IMR-90 (cell line): ENCODE measurements at regions not wholly inside any gene's neighbourhood (a gene's known extent, or its start where the extent isn't known, plus 50 kb on each side); places are given as distances from the start of the nearest gene placed in this dataset.

Experiments
- ATAC-seq: fragments of 200-7000 bp; cut with Tn5 transposase; 2 replicates; pipeline ENCODE4 v1.9.1; 2020; ENCODE audit warnings: low read depth, mild to moderate bottlenecking, moderate library complexity
- BruUV-seq: library from RNA; stranded (reverse); fragments of 400-500 nt; replicated peaks from 2 replicates; lab custom pipeline; 2021; lab: Mats Ljungman, UMichigan
- CTCF ChIA-PET: fragments of 300-600 bp; formaldehyde crosslinking; extraction: SDS; loops from one replicate; lab custom pipeline; 2021; ENCODE audit warnings: antibody characterized with exemption; lab: Yijun Ruan, JAX
- POLR2A ChIA-PET: fragments of 300-600 bp; sonication (Branson Sonifier 250); formaldehyde crosslinking; loops from one replicate; lab custom pipeline; 2022; ENCODE audit warnings: antibody characterized with exemption; ENCODE audit not compliant: unreplicated experiment; lab: Charles Lee
- DNase-seq: peaks from one replicate; pipeline ENCODE4 v3.0.0; 2013
- H2AFZ ChIP-seq: replicated peaks from 2 replicates; pipeline ENCODE3; 2013; ENCODE audit warnings: low read length, mild to moderate bottlenecking; ENCODE audit not compliant: poor library complexity
- H2AK5ac ChIP-seq: 2 replicates; pipeline ENCODE4 v1.6.1; 2013; ENCODE audit warnings: low read depth, low read length, inconsistent platforms
- H2AK9ac ChIP-seq: replicated peaks from 2 replicates; pipeline ENCODE3; 2013; ENCODE audit warnings: mild to moderate bottlenecking, low read depth, low read length, moderate library complexity; ENCODE audit not compliant: poor library complexity
- H2BK120ac ChIP-seq: 2 replicates; pipeline ENCODE4 v1.6.1; 2013; ENCODE audit warnings: low read depth, low read length, inconsistent platforms
- H2BK15ac ChIP-seq: 3 replicates; pipeline ENCODE4 v1.6.1; 2013; ENCODE audit warnings: low read depth, low read length, inconsistent platforms
- H2BK20ac ChIP-seq: 2 replicates; pipeline ENCODE4 v1.6.1; 2013; ENCODE audit warnings: low read depth, mild to moderate bottlenecking, inconsistent platforms, low read length, moderate library complexity
- H2BK5ac ChIP-seq: 2 replicates; pipeline ENCODE4 v1.6.1; 2013; ENCODE audit warnings: mild to moderate bottlenecking, low read depth, low read length, inconsistent platforms; ENCODE audit not compliant: poor library complexity, severe bottlenecking
- H3K14ac ChIP-seq: replicated peaks from 2 replicates; pipeline ENCODE4 v1.6.1; 2013; ENCODE audit warnings: low read depth, low read length, inconsistent platforms
- H3K18ac ChIP-seq: 2 replicates; pipeline ENCODE4 v1.6.1; 2013; ENCODE audit warnings: low read depth, low read length, control low read depth
- H3K23ac ChIP-seq: 2 replicates; pipeline ENCODE4 v1.6.1; 2013; ENCODE audit warnings: low read depth, low read length, inconsistent platforms
- H3K27ac ChIP-seq: 2 replicates; pipeline ENCODE4 v1.5.1; 2013; ENCODE audit warnings: mild to moderate bottlenecking, control low read depth, low read length; ENCODE audit not compliant: insufficient read depth
- H3K27me3 ChIP-seq: 2 replicates; pipeline ENCODE4 v1.6.1; 2013; ENCODE audit warnings: low read length; ENCODE audit not compliant: control insufficient read depth, insufficient read depth
- H3K36me3 ChIP-seq: 2 replicates; pipeline ENCODE4 v1.6.1; 2013; ENCODE audit warnings: low read length, mixed read lengths; ENCODE audit not compliant: control insufficient read depth, insufficient read depth
- H3K4ac ChIP-seq: 2 replicates; pipeline ENCODE4 v1.6.1; 2013; ENCODE audit warnings: low read depth, low read length, inconsistent platforms
- H3K4me1 ChIP-seq: 2 replicates; pipeline ENCODE4 v1.6.1; 2013; ENCODE audit warnings: low read length, mixed read lengths; ENCODE audit not compliant: control insufficient read depth, insufficient read depth
- H3K4me2 ChIP-seq: 2 replicates; pipeline ENCODE4 v1.6.1; 2013; ENCODE audit warnings: low read depth, mild to moderate bottlenecking, control low read depth, low read length, moderate library complexity
- H3K4me3 ChIP-seq: 2 replicates; pipeline ENCODE4 v1.5.1; 2013; ENCODE audit warnings: low read depth, mild to moderate bottlenecking, control low read depth, low read length, moderate library complexity; ENCODE audit not compliant: insufficient read depth
- H3K56ac ChIP-seq: 2 replicates; pipeline ENCODE4 v1.6.1; 2013; ENCODE audit warnings: low read length, inconsistent platforms; ENCODE audit not compliant: insufficient read depth; ENCODE audit errors: extremely low read depth
- H3K79me1 ChIP-seq, 2 experiments: 2 replicates each; pipeline ENCODE4 v1.6.1; 2013; ENCODE audit warnings: low read length in 2 of 2, inconsistent platforms in 1 of 2, low read depth in 1 of 2
- H3K9ac ChIP-seq: 2 replicates; pipeline ENCODE4 v1.6.1; 2013; ENCODE audit warnings: low read depth, low read length, control low read depth
- H3K9me1 ChIP-seq: 2 replicates; pipeline ENCODE4 v1.6.1; 2013; ENCODE audit warnings: low read length, inconsistent platforms; ENCODE audit not compliant: insufficient read depth
- H3K9me3 ChIP-seq: 2 replicates; pipeline ENCODE4 v1.6.1; 2013; ENCODE audit warnings: low read length; ENCODE audit not compliant: control insufficient read depth, insufficient read depth
- H4K20me1 ChIP-seq: 2 replicates; pipeline ENCODE4 v1.6.1; 2013; ENCODE audit warnings: low read length, inconsistent platforms; ENCODE audit not compliant: insufficient read depth
- H4K5ac ChIP-seq: 2 replicates; pipeline ENCODE4 v1.6.1; 2013; ENCODE audit warnings: mild to moderate bottlenecking, low read depth, low read length, control low read depth
- H4K8ac ChIP-seq, 2 experiments: 2 replicates each; pipeline ENCODE4 v1.6.1; 2013; ENCODE audit warnings: low read depth in 2 of 2, low read length in 2 of 2, control low read depth in 1 of 2, inconsistent platforms in 1 of 2
- H4K91ac ChIP-seq: 2 replicates; pipeline ENCODE4 v1.6.1; 2013; ENCODE audit warnings: low read depth, low read length, inconsistent platforms; ENCODE audit not compliant: insufficient read depth
- BHLHE40 ChIP-seq: fragments of 150-350 bp; IDR thresholded peaks from 2 replicates; pipeline ENCODE4 v1.6.1; 2016; ENCODE audit warnings: mild to moderate bottlenecking, low read depth, low read length
- CEBPB ChIP-seq: IDR thresholded peaks from 2 replicates; pipeline ENCODE4 v1.6.1; 2012; ENCODE audit warnings: low read depth, low read length, improper control_type of control experiment
- CHD1 ChIP-seq: IDR thresholded peaks from 2 replicates; pipeline ENCODE4 v1.6.1; 2012; ENCODE audit warnings: low read depth, low read length, improper control_type of control experiment
- FOS ChIP-seq: fragments of 150-350 bp; IDR thresholded peaks from 2 replicates; pipeline ENCODE4 v1.6.1; 2016; ENCODE audit warnings: low read depth, low read length
- MAFK ChIP-seq: IDR thresholded peaks from 2 replicates; pipeline ENCODE4 v1.6.1; 2012; ENCODE audit warnings: low read depth, low read length, improper control_type of control experiment
- MAZ ChIP-seq: IDR thresholded peaks from 2 replicates; pipeline ENCODE4 v1.6.1; 2012; ENCODE audit warnings: low read depth, mild to moderate bottlenecking, low read length, improper control_type of control experiment, moderate library complexity, borderline replicate concordance
- MXI1 ChIP-seq: IDR thresholded peaks from 2 replicates; pipeline ENCODE4 v1.6.1; 2012; ENCODE audit warnings: low read depth, mild to moderate bottlenecking, low read length, moderate library complexity, borderline replicate concordance
- NFE2L2 ChIP-seq: fragments of 150-350 bp; IDR thresholded peaks from 2 replicates; pipeline ENCODE4 v1.6.1; 2016; ENCODE audit warnings: low read depth, mild to moderate bottlenecking, low read length
- POLR2A ChIP-seq: IDR thresholded peaks from 2 replicates; pipeline ENCODE4 v1.6.1; 2012; ENCODE audit warnings: mild to moderate bottlenecking, low read depth, low read length
- RAD21 ChIP-seq: IDR thresholded peaks from 2 replicates; pipeline ENCODE4 v1.6.1; 2012; ENCODE audit warnings: low read length, improper control_type of control experiment
- RCOR1 ChIP-seq: IDR thresholded peaks from 2 replicates; pipeline ENCODE4 v1.6.1; 2012; ENCODE audit warnings: mild to moderate bottlenecking, low read length, improper control_type of control experiment; ENCODE audit not compliant: insufficient replicate concordance
- RFX5 ChIP-seq: IDR thresholded peaks from 2 replicates; pipeline ENCODE4 v1.8.0; 2012; ENCODE audit warnings: low read depth, mild to moderate bottlenecking, low read length, moderate library complexity
- SMC3 ChIP-seq: fragments of 150-350 bp; IDR thresholded peaks from 2 replicates; pipeline ENCODE4 v1.6.1; 2016; ENCODE audit warnings: low read depth, mild to moderate bottlenecking, antibody characterized with exemption, low read length, moderate library complexity
- WGBS, 2 experiments: methylation state at CpG; one replicate each; pipeline versions ENCODE4 v1.1.5 to v1.1.7; 2013; ENCODE audit warnings: missing lambda C conversion rate in 2 of 2; ENCODE audit not compliant: insufficient read length in 1 of 2; ENCODE audit errors: extremely low coverage in 2 of 2; 5-methylcytosine and 5-hydroxymethylcytosine counted together
- dilution Hi-C: fragments of 300-500 bp; cut with HindIII; formaldehyde crosslinking; loops from one replicate; pipeline ENCODE4 v1.14.3; 2018; ENCODE audit warnings: low sequenced_read_pairs; ENCODE audit not compliant: unreplicated experiment
- in situ Hi-C: fragments of 300-500 bp; cut with MboI; formaldehyde crosslinking; loops from 3 replicates; pipeline ENCODE4 v1.14.3; 2019; ENCODE audit warnings: low sequenced_read_pairs, inconsistent platforms, mixed read lengths
- intact Hi-C: fragments of 100-400 bp; cut with micrococcal nuclease; formaldehyde crosslinking; loops from 2 replicates; pipeline ENCODE4 v1.10.0; 2022
- TF ChIP-seq, protein P1 (sequence below): conservative IDR thresholded peaks from 2 replicates; pipeline ENCODE4 v1.5.1; 2012; ENCODE audit warnings: mild to moderate bottlenecking, low read depth, low read length, improper control_type of control experiment
- TF ChIP-seq, protein P2 (sequence below): fragments of 150-350 bp; IDR thresholded peaks from 2 replicates; pipeline ENCODE4 v1.6.1; 2017; ENCODE audit warnings: mild to moderate bottlenecking, antibody characterized with exemption, low read length, low read depth
- TF ChIP-seq, protein P3 (sequence below): fragments of 150-350 bp; IDR thresholded peaks from 2 replicates; pipeline ENCODE4 v1.6.1; 2016; ENCODE audit warnings: low read depth, mild to moderate bottlenecking, low read length, moderate library complexity, borderline replicate concordance

DNA sequence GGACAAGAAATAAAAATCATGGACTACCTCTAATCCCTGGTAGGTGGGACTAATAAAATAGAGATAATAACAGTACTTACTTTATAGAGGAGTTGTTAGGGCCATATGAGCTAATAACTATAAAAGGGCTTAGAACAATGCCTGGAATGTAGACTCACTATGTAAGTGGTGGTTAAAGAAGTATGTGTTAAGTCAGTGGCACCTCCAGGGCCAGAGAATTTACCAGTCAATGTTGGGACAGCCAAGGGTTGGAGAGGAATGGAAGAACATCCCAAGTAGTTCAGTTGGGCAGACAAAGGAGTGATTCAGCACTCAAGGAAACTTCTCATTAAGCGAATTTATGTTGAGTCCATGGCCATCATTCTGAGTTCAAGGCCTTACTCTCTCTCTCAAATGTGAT is 116.8 kb downstream of the OTOR start:
- H3K4ac ChIP-seq = no peak overlapping the region
- POLR2A ChIA-PET = no interaction called here

More for the DNA sequence above, 116.8 kb downstream of the OTOR start:
- H2AK9ac ChIP-seq = no peak overlapping the region
- no peak overlapping the region for H3K14ac ChIP-seq
- no peak overlapping the region for H2BK15ac ChIP-seq
- H3K56ac ChIP-seq = no peak overlapping the region
- CTCF ChIA-PET = no interaction called here
- in situ Hi-C loops (no loop called here), dilution Hi-C loops (no loop called here), intact Hi-C loops (no loop called here)
- ATAC-seq (no peak), DNase-seq (no peak)
- no peak overlapping the region for H3K27ac ChIP-seq
- H3K9ac ChIP-seq = no peak overlapping the region
- H3K27me3 ChIP-seq = no peaks in the 10 kb centered on the region
- H3K18ac ChIP-seq = no peak overlapping the region
- no TSS peak for BruUV-seq
- WGBS, 2 experiments = no CpG with 5 or more reads among the region's 1 CpG
- no peaks in the 10 kb centered on the region for H4K20me1 ChIP-seq
- no peaks in the 10 kb centered on the region for H3K36me3 ChIP-seq
- H3K9me1 ChIP-seq = no peaks in the 10 kb centered on the region
- no peak overlapping the region for H2AK5ac ChIP-seq
- no peaks in the 10 kb centered on the region for H3K4me1 ChIP-seq
- no peaks in the 10 kb centered on the region for H3K79me1 ChIP-seq
- H4K91ac ChIP-seq = no peak overlapping the region
- no peak overlapping the region for H3K4me3 ChIP-seq
- H4K8ac ChIP-seq = no peak overlapping the region
- no peak overlapping the region for H2AFZ ChIP-seq
- no peak for TF ChIP-seq CEBPB
- TF ChIP-seq MAFK = no peak
- no peak for TF ChIP-seq MXI1
- TF ChIP-seq, protein P1, sequence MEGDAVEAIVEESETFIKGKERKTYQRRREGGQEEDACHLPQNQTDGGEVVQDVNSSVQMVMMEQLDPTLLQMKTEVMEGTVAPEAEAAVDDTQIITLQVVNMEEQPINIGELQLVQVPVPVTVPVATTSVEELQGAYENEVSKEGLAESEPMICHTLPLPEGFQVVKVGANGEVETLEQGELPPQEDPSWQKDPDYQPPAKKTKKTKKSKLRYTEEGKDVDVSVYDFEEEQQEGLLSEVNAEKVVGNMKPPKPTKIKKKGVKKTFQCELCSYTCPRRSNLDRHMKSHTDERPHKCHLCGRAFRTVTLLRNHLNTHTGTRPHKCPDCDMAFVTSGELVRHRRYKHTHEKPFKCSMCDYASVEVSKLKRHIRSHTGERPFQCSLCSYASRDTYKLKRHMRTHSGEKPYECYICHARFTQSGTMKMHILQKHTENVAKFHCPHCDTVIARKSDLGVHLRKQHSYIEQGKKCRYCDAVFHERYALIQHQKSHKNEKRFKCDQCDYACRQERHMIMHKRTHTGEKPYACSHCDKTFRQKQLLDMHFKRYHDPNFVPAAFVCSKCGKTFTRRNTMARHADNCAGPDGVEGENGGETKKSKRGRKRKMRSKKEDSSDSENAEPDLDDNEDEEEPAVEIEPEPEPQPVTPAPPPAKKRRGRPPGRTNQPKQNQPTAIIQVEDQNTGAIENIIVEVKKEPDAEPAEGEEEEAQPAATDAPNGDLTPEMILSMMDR = no peak
- TF ChIP-seq POLR2A = no peak
- TF ChIP-seq, protein P2, sequence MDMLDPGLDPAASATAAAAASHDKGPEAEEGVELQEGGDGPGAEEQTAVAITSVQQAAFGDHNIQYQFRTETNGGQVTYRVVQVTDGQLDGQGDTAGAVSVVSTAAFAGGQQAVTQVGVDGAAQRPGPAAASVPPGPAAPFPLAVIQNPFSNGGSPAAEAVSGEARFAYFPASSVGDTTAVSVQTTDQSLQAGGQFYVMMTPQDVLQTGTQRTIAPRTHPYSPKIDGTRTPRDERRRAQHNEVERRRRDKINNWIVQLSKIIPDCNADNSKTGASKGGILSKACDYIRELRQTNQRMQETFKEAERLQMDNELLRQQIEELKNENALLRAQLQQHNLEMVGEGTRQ = no peak
- no peak for TF ChIP-seq RCOR1
- no peak for TF ChIP-seq RFX5
- TF ChIP-seq NFE2L2 = no peak
- TF ChIP-seq RAD21 = no peak
- no peak for TF ChIP-seq CHD1
- TF ChIP-seq MAZ = no peak
- no peak for TF ChIP-seq BHLHE40
- TF ChIP-seq, protein P3, sequence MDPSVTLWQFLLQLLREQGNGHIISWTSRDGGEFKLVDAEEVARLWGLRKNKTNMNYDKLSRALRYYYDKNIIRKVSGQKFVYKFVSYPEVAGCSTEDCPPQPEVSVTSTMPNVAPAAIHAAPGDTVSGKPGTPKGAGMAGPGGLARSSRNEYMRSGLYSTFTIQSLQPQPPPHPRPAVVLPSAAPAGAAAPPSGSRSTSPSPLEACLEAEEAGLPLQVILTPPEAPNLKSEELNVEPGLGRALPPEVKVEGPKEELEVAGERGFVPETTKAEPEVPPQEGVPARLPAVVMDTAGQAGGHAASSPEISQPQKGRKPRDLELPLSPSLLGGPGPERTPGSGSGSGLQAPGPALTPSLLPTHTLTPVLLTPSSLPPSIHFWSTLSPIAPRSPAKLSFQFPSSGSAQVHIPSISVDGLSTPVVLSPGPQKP = no peak
- TF ChIP-seq SMC3 = no peak
- no peak for TF ChIP-seq FOS
- H3K23ac ChIP-seq = no peak overlapping the region
- no peak overlapping the region for H4K5ac ChIP-seq
- no peak overlapping the region for H2BK20ac ChIP-seq
- no peak overlapping the region for H3K4me2 ChIP-seq
- 0 out of 2 replicates have a peak, but pooled peaks cover 2% of the 10 kb centered on the region for H3K9me3 ChIP-seq
- H2BK5ac ChIP-seq = no peak overlapping the region
- no peak overlapping the region for H2BK120ac ChIP-seq
